GM12874 (cell line): ENCODE measurements at regions not wholly inside any gene's neighbourhood (a gene's known extent, or its start where the extent isn't known, plus 50 kb on each side); places are given as distances from the start of the nearest gene placed in this dataset.

Experiments used
- CTCF ChIP-seq: IDR thresholded peaks from 2 replicates; pipeline ENCODE4 v1.5.1; 2011; ENCODE audit warnings: low read depth, mild to moderate bottlenecking, control low read depth, low read length, moderate library complexity; ENCODE audit not compliant: insufficient read depth

GRCh38 chr12:126337556-126338441 is 1272.6 kb downstream of the AACS start:
- TF ChIP-seq CTCF, result no peak

GRCh38 chr12:126342866-126343265 is 1277.6 kb downstream of the AACS start:
- no peak for TF ChIP-seq CTCF

GRCh38 chr12:126343321-126343720 is 1278.1 kb downstream of the AACS start:
- TF ChIP-seq CTCF, result no peak

GRCh38 chr12:126346087-126346486 is 1280.9 kb downstream of the AACS start:
- no peak for TF ChIP-seq CTCF

- no peak for TF ChIP-seq CTCF
These were observed 1282.2 kb downstream of the AACS start for GRCh38 chr12:126347421-126347820.

- no peak for TF ChIP-seq CTCF
These were observed 1284.1 kb downstream of the AACS start for GRCh38 chr12:126349383-126349782.

GRCh38 chr12:126353604-126354003 is 1288.4 kb downstream of the AACS start:
- TF ChIP-seq CTCF, result no peak
